Renal cortex interstitium (tissue), 11 donors: ENCODE measurements at regions not wholly inside any gene's neighbourhood (a gene's known extent, or its start where the extent isn't known, plus 50 kb on each side); places are given as distances from the start of the nearest gene placed in this dataset.
"Not testable (repeated sequence)": the region's sequence is repeated elsewhere in the genome, so short reads cannot be mapped to it uniquely, and the experiment has no call there.

ENCODE experiments used
- DNase-seq, 11 donors: peaks; one replicate each; pipeline ENCODE4 v3.0.0-alpha.2; 2013; ENCODE audit warnings: low read depth in 9 of 11, low spot score in 4 of 11; ENCODE audit errors: extremely low read depth in 1 of 11

DNA sequence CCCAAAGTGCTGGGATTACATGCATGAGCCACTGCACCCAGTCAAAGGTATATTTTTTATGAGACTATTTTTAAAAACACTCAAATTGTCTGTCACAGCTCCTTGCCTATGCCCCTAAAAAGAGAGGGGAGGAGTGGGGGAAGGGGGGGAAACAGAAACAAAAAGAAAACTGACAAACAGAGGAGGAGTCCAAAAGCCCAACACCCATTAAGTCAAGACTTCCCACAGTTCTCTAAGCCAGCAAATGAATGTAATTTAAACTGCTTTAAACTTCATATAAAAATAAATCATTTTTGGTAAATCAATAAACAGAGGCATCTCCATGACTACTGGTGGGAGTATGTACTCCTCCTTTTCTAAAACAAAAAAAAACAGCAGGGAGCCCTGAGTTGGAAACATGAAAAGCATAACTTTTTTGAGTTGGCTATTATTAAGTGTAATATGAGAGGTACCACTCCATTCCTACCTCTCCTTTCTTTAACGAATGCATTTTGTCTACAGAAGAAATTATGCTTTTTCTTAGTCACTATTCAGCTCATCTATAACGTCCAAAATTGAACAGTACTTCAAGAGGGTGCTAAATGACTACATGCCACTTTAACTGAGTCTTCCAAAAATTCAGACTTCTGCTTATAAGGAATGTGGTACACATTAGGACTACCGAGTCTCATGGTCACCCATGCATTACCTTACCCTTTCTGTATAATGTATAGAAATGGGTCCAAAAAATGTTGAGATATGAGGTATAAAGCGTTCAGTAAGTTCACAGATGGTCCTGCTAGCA, 119.0 kb upstream of the PRSS16 start:
- DNase-seq, result no peak

DNA sequence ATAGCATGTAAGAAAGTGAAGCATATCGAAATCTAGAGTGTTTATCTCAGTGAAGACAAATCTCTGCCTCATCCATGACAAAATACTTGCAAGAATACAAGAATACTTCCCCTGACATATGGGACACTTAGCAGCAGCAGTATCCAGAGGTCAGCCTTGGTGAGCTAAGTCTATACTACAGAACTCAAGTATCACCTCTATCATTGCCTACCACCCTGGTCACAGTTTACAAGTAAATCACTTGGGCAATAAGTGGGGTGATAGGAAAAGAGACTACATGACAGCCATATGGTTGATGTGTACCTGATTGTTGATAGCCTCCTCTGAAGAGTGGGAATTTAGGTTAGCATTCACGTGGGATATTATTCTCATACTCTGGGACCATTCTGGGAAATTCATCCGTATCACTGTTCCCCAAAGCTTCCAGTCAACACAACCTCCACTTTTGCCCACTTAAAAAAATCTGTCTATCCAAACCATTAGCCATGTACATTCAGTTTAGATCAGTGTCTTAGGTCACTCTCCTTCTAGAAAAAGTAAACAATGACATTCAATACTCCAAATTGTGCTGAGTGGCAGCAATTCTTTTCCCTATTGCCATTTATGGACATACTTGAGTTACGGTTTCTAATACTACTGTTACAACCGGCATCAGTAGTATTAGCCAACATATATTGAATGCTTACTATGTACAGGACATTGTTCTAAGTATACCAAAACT, 118.2 kb upstream of the PRSS16 start:
- no peak for DNase-seq

DNA sequence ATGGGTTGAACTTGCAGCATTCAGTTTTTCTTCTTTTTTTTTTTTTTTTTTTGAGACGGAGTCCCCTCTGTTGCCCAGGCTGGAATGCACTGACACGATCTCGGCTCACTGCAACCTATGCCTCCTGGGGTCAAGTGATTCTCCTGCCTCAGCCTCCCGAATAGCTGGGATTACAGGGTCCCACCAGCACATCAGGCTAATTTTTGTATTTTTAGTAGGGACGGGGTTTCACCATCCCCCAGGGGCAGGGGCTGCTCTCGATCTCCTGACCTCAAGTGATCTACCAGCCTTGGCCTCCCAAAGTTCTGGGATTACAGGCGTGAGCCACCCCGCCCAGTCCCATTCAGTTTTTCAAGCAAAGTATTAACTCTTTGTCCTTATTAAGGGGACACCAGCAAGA, 117.6 kb upstream of the PRSS16 start:
- no peak for DNase-seq

DNA sequence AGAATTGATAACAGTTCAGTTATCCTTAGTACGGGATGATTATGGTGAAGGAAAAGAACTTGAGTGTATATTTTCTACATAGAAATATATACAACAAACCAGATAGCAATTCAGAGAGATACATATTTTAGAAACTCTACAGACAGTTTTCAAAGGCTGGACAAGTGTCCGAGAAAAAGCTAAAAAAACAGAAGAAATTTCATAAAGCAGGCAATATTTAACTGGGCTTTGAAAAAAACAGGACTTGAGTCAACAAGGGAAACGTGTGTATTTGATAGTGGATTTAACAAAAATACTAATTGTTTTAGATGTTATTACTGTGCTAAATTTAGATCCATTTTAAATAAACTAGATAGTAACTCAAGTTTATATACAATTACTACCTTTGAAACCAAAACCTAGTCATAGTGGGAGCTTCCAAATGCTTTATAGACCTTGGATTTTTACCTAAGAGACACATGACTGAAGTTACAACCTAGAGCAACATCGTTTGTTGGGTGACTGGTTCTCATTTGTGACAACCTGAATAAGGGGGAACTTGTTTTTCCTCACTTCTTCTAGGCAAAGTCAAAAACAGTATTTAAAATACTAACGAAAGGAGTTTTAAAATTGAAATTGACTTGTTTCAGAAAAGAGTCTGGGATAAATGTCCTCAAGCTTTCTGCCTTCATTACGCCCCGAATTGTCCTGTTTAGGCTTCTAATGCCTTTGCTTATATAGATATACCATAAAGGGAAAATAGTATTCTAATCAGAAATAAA, 116.7 kb upstream of the PRSS16 start:
- no peak for DNase-seq

DNA sequence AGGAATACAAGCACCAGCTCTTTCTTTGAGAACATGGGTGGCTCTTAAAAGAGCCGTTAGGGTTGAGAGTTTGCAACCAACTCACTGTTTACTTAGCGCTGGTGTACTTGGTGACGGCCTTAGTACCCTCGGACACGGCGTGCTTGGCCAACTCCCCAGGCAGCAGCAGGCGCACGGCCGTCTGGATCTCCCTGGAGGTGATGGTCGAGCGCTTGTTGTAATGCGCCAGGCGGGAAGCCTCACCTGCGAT, 115.3 kb upstream of the PRSS16 start:
- not testable (repeated sequence) for DNase-seq

DNA sequence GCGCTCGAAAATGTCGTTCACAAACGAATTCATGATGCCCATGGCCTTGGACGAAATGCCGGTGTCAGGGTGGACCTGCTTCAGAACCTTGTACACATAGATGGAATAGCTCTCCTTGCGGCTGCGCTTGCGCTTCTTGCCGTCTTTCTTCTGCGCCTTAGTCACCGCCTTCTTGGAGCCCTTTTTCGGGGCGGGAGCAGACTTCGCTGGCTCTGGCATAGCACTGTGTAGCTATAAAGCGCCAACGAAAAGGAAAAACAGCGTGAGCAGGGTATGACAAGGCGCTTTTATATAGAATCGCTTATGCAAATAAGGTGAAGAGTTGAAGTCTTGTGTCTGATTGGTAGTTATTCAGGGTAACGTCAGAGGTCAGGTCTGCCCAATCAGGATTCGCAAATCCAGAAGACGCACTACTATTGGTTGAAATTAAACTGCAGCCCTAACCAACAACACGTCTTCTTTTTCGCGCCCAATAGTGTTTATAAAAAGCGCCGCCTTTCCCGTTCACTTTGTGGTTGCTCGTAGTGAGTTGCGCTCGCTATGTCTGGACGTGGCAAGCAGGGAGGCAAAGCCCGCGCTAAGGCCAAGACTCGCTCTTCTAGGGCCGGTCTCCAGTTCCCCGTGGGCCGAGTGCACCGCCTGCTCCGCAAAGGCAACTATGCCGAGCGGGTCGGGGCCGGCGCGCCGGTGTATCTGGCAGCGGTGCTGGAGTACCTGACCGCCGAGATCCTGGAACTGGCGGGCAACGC, 114.8 kb upstream of the PRSS16 start:
- DNase-seq, result peak; percentile 97 to 100 (median 98)

DNA sequence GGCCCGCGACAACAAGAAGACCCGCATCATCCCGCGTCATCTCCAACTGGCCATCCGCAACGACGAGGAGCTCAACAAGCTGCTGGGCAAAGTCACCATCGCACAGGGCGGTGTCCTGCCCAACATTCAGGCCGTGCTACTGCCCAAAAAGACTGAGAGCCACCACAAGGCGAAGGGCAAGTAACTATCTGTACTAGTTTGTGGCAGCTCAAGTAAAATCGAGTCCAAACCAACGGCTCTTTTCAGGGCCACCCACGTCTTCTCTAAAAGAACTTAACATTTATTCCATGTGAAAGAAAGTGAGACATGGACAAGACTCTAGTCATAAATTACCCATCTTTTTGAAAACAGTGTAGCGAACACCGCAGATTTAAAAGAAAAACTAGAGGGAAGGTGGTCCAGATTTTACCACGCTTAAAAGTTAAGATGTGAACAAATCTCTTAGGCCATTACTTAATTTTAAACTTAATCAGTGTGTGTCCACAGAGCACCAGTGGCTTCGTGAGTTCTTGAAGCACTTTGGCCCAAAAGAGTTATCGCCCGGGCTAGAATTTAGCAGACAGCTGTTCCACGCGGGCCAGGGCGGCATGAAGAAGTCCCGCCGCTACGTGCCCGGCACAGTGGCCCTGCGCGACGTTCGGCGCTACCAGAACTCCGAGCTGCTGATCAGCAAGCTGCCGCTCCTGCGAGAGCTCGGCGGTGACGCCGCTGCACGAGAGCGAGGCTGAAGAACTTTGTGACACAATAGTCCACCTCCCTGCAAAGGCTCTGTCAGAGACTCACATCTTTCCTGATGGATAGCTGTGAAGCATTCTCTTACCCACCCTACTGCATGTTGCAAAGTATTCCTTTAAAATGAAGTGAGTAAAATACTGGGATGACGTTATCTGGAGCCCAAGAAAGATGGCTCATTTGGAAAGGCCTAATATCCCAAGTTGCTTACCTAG, 113.9 kb upstream of the PRSS16 start:
- DNase-seq, result peak in 5 of 11 donors; percentile 56 to 69 (median 62)

DNA sequence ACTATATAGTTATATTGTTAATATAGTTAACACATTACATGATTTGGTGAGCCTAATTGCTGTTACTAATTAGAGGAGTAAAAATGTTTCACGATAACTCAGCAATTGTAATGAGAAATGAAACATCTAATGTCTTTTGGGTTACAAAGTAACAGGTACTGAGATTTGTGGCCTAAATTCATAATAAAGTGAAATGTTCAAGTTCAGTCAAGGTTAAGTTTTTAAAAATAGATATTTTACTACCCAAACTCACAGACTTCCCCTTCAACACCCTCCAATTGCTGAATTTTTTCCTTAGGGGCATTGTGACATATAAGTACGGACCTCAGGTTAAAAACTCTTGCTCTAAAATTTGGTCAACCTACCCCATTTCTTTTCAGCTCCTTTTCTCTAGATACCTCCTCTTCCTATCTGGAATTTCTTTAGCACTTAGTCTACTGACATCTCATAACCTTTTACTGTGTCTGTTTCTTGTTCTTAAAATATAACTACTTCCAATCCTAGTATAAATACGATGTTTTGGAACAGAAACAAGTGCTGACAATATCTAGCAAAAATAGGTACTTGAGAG, 112.3 kb upstream of the PRSS16 start:
- no peak for DNase-seq

DNA sequence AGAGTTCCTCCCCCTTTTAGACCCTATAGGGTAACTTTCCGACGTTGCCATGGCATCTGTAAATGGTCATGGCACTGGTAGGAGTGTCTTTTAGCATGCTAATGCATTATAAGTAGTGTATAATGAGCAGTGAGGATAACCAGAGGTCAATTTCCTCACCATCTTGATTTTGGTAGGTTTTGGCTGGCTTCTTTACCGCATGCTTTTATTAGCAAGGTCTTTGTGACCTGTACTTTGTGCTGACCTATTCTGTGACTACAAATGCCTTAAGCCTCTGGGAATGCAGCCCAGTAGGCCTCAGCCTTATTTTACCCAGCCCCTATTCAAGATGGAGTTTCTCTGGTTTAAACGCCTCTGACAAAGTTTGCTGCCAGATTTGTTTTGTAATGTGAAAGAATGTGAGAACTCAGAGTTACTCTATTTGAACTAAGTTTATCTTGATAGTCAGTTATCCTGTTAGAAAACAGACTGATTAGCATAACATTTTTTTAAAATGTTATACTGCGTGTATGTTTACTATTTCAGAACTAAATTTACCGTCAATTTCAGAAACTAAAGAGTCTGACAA, 111.3 kb upstream of the PRSS16 start:
- no peak for DNase-seq

DNA sequence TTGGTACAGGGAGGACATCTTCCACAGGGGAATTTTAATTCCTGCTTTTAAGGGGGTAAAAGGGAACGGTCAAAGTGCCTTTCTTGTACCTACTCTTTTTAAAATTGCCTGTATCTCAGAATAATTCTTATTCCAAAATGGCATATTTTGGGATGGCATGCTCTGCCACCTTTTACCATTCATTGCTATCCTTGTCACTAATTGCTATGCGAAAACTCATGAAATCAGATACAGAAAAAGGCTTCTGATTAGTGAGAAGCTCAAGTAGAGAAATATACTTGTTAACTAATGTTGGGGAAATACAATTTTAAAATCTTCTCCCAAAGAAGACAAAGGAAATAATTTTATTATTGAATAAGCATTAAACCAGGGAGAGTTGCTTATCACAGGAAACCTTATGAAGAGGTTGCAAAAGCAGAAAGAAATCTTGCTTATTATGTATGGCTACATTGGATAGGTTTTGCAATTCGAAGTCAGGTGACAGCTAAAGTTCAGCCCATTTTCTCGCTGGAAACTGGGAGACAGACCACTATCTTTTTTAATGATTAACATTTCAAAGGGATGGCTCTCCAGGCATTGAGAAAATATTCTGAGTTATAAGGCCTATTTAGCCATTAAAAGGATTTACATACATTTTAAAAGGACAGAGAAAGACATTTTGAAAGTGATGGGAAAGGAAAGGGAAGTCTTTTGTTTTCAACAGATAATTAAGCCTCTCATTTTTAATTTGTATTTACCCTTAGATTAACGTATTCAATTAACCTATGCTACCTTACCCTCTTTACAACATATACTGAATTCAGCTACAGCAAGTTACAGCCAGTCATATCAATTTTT, 110.3 kb upstream of the PRSS16 start:
- no peak for DNase-seq

DNA sequence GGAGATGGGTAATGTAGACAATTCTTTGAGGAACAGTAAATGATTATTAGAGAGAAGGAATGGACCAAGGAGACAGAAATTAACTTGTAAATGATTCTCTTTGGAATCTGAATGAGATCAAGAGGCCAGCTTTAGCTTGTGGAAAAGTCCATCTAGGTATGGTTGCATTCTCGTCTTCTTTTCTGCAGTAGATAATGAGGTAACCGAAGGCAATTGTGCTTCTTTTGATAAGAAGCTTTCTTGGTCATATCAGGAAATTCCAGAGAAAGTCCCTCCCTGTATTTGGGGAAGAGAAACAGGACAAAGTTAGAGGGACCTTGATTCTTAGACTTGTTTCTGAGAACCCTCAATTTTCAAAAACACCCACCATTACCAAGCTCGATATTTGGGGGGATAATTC, 109.1 kb upstream of the PRSS16 start:
- no peak for DNase-seq

DNA sequence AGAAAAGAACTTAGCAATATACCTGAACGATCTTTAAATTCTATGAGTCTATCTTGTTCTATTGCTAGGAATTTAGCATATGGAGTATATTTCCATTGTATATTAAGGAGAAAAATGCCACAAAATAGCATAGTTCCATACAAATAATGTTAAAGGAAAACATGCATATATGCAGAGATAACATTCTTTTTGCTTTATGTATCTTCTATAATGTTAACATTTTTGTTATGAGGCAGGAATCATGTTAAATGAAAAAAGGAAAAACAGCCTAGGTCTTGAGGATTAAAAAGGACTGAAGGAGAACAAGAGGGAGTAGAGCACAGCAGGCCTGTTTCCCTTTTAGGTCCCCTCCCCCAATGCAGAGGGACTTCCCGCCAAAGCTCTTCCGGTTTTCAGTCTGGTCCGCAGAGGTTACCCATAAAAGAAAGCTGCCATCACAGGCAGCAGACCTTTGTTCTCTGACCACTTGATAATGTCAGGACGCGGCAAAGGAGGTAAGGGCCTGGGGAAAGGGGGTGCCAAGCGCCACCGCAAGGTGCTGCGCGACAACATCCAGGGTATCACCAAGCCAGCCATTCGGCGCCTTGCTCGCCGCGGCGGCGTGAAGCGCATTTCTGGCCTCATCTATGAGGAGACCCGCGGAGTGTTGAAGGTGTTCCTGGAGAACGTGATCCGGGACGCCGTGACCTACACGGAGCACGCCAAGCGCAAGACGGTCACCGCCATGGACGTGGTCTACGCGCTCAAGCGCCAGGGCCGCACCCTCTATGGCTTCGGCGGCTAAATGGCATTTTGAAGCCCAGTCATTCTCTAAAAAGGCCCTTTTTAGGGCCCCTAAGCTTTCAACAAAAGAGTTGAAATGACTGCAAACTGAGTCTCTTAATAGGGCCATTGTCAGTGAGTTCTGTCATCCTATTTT, 108.4 kb upstream of the PRSS16 start:
- peak in 8 of 11 donors; percentile 77 to 88 (median 85) for DNase-seq

DNA sequence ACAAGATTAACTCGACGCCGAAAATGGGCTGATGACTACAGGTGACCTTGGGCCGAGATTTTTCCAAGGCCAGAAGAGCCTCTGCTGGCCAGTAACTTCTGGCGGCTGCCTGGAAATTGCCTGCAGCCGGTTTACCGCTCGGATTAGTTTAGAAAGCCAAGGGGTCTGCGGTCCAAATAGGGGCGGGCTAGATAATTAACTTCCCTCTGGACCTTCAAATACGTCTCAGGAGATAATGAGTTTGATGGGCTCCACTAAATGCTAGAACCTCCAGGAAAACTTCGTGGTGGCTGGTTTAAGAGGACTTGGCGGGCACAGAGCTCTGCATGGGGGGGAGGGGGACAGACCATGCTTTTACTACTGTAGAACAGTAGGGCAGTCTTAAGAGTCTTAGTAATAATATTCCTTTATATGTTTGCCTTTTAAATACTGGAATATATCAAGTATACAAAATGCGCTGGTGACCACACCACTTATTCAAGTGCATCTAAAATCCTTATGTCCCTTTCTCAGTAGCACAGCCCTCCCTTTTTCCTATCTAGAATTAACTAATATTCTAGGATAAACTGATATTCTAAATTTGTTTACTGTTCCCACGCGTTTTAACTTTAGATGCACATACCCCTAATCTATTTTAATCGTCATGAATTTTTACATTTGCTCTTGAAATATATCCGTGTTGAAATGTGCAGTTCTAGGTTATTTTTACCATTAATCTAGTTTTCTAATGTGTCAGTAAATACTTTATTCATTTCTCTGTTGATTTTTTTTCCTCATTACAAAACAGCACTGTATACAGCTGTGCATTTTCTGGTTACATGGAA, 107.5 kb upstream of the PRSS16 start:
- DNase-seq, result peak in 3 of 11 donors; percentile 31 to 67 (median 40)

DNA sequence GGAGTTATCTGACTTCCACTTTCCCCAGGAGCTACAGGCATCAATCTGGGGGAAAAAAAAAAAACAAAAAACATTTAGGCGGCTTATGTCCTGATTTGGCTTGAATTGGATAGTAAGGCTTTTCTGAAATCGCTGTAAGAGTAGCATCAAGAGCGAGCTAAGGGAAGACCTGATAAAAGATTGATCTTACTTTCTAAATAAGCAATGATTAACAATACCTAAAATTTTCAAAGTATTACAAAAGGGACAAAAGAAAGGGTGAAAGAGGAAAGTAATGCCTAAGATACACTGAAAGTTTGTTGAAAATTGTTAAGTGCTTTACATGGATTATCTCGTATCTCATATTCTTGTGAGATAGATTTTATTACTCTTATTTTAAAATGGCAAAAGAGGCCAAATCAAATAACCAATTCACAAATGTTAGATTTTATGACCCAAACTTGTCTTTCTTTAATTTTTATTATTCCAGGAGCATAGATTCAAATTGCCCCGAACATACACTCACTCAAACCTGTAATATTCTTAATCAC, 106.4 kb upstream of the PRSS16 start:
- no peak for DNase-seq

DNA sequence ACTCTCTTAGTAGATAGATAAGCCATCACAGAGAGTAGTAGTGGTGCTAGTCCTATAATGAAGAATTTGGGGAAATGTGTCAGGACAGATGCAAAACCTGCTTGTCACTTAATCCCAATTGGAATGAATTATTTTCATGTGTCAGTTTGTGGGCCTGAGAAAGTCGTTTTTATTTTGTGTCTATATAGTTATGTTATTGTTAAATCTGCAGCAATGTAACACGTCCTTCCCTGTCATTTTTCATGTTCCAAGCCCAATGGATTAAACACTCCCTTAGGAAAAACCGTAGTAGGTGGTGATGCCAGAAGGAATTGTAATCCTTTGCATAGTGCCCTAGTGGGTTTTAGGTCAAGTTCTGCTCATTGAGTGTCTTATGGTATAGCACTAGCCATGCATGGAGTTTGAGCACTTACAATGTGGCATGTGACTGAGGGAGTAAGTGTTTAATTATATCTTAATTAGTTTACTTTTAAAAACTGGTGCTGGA, 105.9 kb upstream of the PRSS16 start:
- DNase-seq, result no peak
